ENCODE measurements at regions not wholly inside any gene's neighbourhood (a gene's known extent, or its start where the extent isn't known, plus 50 kb on each side); places are given as distances from the start of the nearest gene placed in this dataset.

- TF ChIP-seq CTCF (IDR thresholded peaks at IDR 0.05; ENCODE audit: low read depth, low read length, poor library complexity, severe bottlenecking) (no peak), EZH2phosphoT487 (IDR thresholded peaks at IDR 0.05; ENCODE audit: borderline replicate concordance, low read length) (no peak)
Measured at GRCh38 chr1:5713101-5714010, 278.9 kb downstream of the NPHP4 start.

All from DOHH2 (cell line).